ENCODE measurements at regions not wholly inside any gene's neighbourhood (a gene's known extent, or its start where the extent isn't known, plus 50 kb on each side); places are given as distances from the start of the nearest gene placed in this dataset.

GRCh38 chr13:111484141-111484925 lies 163.9 kb downstream of the TEX29 start:
- H3K27ac ChIP-seq (ENCODE audit: insufficient read length, low read depth, low read length): no peak overlapping the region
- H3K9ac ChIP-seq (ENCODE audit: extremely low read depth, insufficient read length, low read length): no peak overlapping the region
- H2AK5ac ChIP-seq (ENCODE audit: insufficient read length, low read length): no peak overlapping the region
- no peak for TF ChIP-seq CTCF (conservative IDR thresholded peaks at IDR 0.05)
- H3K18ac ChIP-seq (ENCODE audit: insufficient read length, low read depth, low read length): no peak overlapping the region
- H3K79me2 ChIP-seq (ENCODE audit: insufficient read depth, low read length): no peaks in the 10 kb centered on the region
- no peak for DNase-seq
- H4K91ac ChIP-seq (ENCODE audit: insufficient read length, low read depth, low read length): no peak overlapping the region
- H4K20me1 ChIP-seq (ENCODE audit: control insufficient read depth, insufficient read depth, insufficient read length): no peaks in the 10 kb centered on the region
- H3K4ac ChIP-seq (ENCODE audit: low read depth, low read length): no peak overlapping the region
- H4K5ac ChIP-seq (ENCODE audit: insufficient read length, low read depth, low read length): no peak overlapping the region
- peaks cover 20% of the 10 kb centered on the region for H3K27me3 Mint-ChIP-seq (ENCODE audit: low read depth)
- no peak overlapping the region for H3K4me2 ChIP-seq (ENCODE audit: insufficient read depth, insufficient read length, low read length)
- H3K9me3 Mint-ChIP-seq: peaks cover 27 to 32% of the 10 kb centered on the region in 2 experiments
- H3K14ac ChIP-seq (ENCODE audit: insufficient read depth, low read length): no peak overlapping the region; the same call in 1 of the 2 replicates
- H2BK15ac ChIP-seq (ENCODE audit: low read depth, low read length): no peak overlapping the region
- no peaks in the 10 kb centered on the region for H3K23me2 ChIP-seq (ENCODE audit: insufficient read length, low read depth, low read length, poor library complexity, severe bottlenecking)
- H2BK12ac ChIP-seq (ENCODE audit: insufficient read length, low read depth, low read length): no peak overlapping the region
- H2BK5ac ChIP-seq (ENCODE audit: insufficient read length, low read length): no peak overlapping the region
- no peak overlapping the region for H4K8ac ChIP-seq (replicated peaks; ENCODE audit: insufficient read length, low read depth, low read length)
- no peaks in the 10 kb centered on the region for H3K4me1 ChIP-seq (ENCODE audit: insufficient read depth, low read length)
- no peak overlapping the region for H2BK20ac ChIP-seq (ENCODE audit: low read depth, low read length, poor library complexity, severe bottlenecking)
- no peak overlapping the region for H3K27ac Mint-ChIP-seq
- H3K4me3 Mint-ChIP-seq: no peak overlapping the region
- peaks cover 9 to 28% (median 14%) of the 10 kb centered on the region in 3 experiments for H3K36me3 Mint-ChIP-seq (ENCODE audit: insufficient read depth in 1 of 3, low read depth in 3 of 3)
- no CpG with 5 or more reads among the region's 22 CpGs for WGBS (ENCODE audit: extremely low coverage, insufficient read length, low lambda C conversion rate)
- H3K79me1 ChIP-seq (ENCODE audit: insufficient read depth, low read depth, low read length, poor library complexity, severe bottlenecking): no peaks in the 10 kb centered on the region
- H2BK120ac ChIP-seq (ENCODE audit: low read depth, low read length, poor library complexity, severe bottlenecking): no peak overlapping the region
- H3K4me1 Mint-ChIP-seq: peaks cover 6 to 12% of the 10 kb centered on the region in 2 experiments
- H3K56ac ChIP-seq (ENCODE audit: insufficient read length, low read depth, low read length): no peak overlapping the region
- H2AFZ ChIP-seq (ENCODE audit: low read length): no peak overlapping the region
- no peaks in the 10 kb centered on the region for H3K27me3 ChIP-seq (ENCODE audit: insufficient read depth, low read length)
- peaks cover 8% of the 10 kb centered on the region for H3K9me3 ChIP-seq (ENCODE audit: control insufficient read depth, low read depth, low read length)
- H3T11ph ChIP-seq (ENCODE audit: low read length): no peak overlapping the region
- H3K23ac ChIP-seq (ENCODE audit: insufficient read length, low read depth, low read length): no peak overlapping the region
